ENCODE measurements at regions not wholly inside any gene's neighbourhood (a gene's known extent, or its start where the extent isn't known, plus 50 kb on each side); places are given as distances from the start of the nearest gene placed in this dataset.
"Not testable (repeated sequence)": the region's sequence is repeated elsewhere in the genome, so short reads cannot be mapped to it uniquely, and the experiment has no call there.

GRCh38 chr11:64428693-64429092 is 69.7 kb downstream of the RPS6KA4 start:
- ATAC-seq (no peak), DNase-seq (no peak)
- intact Hi-C loops (cut with DNase I): no loop called here

GRCh38 chr11:64429970-64430369 is 71.0 kb downstream of the RPS6KA4 start:
- no peak for DNase-seq

GRCh38 chr11:64430645-64431044 is 71.7 kb downstream of the RPS6KA4 start:
- ATAC-seq (no peak), DNase-seq (no peak)
- intact Hi-C loops (cut with DNase I): no loop called here

More at GRCh38 chr11:64429970-64430369, 71.0 kb downstream of the RPS6KA4 start:
- ATAC-seq: no peak
- intact Hi-C loops (cut with DNase I): no loop called here

GRCh38 chr11:64436000-64436399 is 77.0 kb downstream of the RPS6KA4 start:
- ATAC-seq: no peak
- intact Hi-C loops (cut with DNase I): no loop called here
- DNase-seq: no peak

GRCh38 chr11:64437426-64437825 is 78.5 kb downstream of the RPS6KA4 start:
- intact Hi-C loops (cut with DNase I): no loop called here
- ATAC-seq: no peak
- no peak for DNase-seq

GRCh38 chr11:64438986-64439771 is 80.2 kb downstream of the RPS6KA4 start:
- ATAC-seq (no peak), DNase-seq (no peak)

GRCh38 chr11:64439772-64440491 is 81.0 kb downstream of the RPS6KA4 start:
- DNase-seq; ATAC-seq; intact Hi-C loops (cut with DNase I): not testable (repeated sequence)

More at GRCh38 chr11:64438986-64439771, 80.2 kb downstream of the RPS6KA4 start:
- intact Hi-C loops (cut with DNase I): no loop called here

GRCh38 chr11:64441127-64441526 is 82.2 kb downstream of the RPS6KA4 start:
- DNase-seq (no peak), ATAC-seq (no peak)
- intact Hi-C loops (cut with DNase I): no loop called here

GRCh38 chr11:64443001-64443400 is 84.0 kb downstream of the RPS6KA4 start:
- intact Hi-C loops (cut with DNase I): no loop called here
- DNase-seq (no peak), ATAC-seq (no peak)

DNA sequence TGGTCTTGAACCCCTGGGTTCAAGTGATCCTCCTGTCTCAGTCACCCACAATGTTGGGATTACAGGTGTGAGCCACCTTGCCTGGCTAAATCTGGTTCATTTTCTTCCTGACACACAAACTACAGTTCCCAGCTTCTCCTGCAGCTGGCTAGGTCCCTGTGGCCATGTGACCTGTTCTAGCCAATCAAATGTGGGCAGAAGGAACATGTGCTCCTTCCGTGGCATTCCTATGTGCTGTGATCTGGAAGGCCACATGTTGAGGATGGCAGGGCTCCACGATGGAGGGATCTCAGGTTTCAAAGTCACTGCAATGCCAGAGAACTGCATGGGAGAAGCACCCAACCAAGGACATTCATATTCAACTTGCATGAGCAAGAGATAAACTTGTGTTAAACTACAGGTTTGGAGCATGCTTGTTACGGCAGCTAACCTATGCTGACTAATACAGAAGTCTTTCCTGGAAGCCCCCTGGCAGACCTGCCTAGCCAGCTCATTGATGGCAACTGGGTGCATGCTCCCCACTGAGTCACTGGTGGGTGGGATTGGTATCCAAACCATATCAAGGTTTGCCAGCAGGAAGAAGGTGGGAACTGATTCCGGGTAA is 86.0 kb downstream of the RPS6KA4 start:
- intact Hi-C loops (cut with DNase I): no loop called here
- ATAC-seq (no peak), DNase-seq (no peak)

- ATAC-seq (no peak), DNase-seq (no peak)
- intact Hi-C loops (cut with DNase I): no loop called here
Observed at GRCh38 chr11:64445651-64446050, 86.7 kb downstream of the RPS6KA4 start.

- intact Hi-C loops (cut with DNase I): loop anchor here in 1 of 2 donors (2.0 kb wide), 1 partner anchor 205 kb away; no protein-coding TSS in a partner anchor
- ATAC-seq (peak; percentile 54 to 73), DNase-seq (peak; percentile 36)
Observed at GRCh38 chr11:64447831-64448598, 89.1 kb downstream of the RPS6KA4 start.

DNA sequence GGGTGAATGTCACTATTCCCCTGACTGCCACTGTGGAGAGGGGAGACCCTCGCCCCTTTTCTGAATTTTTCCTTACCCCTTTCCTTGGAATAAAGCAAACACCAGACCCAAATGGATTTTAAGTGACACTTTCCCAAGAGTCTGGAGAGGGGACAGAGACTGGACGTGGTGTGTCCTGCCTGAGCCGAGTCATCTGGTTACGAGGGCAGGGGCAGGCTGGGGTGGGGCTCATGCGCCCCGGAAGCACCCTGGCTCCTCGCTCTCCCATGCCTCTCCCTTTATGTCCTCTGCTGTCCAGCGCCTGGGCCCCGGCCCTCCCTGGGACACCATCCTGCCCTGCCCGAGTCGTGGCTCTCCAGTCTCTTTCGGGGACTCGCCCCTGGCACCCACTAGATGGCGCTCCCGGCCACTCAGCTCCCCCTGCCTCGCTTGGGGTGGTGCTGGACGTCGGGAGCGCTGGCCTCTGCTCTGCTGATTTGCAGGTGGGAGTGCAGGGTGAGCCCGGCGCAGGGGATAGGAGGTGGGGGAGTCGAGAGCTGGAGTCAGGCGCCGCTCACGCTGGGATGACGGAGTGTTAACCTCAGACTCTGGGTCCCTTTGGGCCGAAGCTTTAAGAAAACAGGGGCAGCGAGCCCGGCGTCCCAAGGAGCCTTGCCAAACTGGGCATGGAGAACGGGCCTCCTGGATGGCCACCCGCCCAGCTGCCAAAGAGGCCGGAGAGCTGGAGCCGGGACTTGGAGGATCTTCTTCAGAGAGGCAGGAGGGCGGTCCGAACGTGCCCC is 89.8 kb downstream of the RPS6KA4 start:
- intact Hi-C loops (cut with DNase I): loop anchor here in 1 of 2 donors (2.0 kb wide), 1 partner anchor 204 kb away; no protein-coding TSS in a partner anchor
- peak; percentile 87 for DNase-seq
- peak; percentile 95 to 97 for ATAC-seq

DNA sequence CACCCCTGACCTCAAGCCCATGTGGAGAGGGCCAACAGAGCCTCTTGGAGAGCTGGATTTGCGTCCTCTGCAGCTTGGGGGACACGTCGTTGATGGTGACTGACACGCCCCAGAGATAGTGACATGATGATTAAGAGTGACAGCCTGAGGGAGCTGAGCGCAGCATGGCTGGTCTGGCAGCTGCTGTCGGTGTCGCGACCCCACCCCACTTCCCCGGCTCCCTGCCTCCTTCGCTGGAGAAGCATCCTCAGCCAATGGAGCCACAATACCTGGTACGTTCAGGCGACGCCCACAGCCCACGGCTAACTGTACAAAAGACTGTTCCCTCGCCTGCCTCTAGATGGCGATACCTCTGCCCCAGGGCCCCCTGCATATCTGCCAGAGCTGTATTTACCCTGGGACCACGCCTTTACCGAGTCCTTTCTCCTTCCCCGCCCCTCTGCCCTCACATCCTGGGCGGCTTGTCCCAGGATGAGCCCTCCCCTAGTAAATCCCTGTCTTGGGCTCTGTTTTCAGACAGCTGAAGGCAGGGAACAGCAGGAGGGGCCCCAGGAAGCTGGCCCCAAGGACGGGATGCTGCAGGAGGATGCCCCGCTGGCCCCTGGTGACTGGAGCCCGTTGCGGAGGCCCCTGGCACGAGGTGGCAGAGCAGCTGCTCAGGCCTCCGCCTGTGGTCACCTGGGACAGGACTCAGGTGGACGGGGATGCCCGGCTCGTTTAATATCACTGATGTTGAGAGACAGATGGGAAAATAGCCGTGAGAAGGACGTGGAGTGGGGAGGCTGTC is 90.6 kb downstream of the RPS6KA4 start:
- intact Hi-C loops (cut with DNase I): loop anchor here (2.0 to 10.0 kb wide), 2 partner anchors 203 to 205 kb away; no protein-coding TSS in a partner anchor
- peak; percentile 62 to 86 for ATAC-seq
- peak; percentile 64 for DNase-seq

GRCh38 chr11:64450168-64450560 is 91.2 kb downstream of the RPS6KA4 start:
- no peak for DNase-seq
- intact Hi-C loops (cut with DNase I): loop anchor here in 1 of 2 donors (10.0 kb wide), 1 partner anchor 205 kb away; no protein-coding TSS in a partner anchor
- ATAC-seq: no peak

DNA sequence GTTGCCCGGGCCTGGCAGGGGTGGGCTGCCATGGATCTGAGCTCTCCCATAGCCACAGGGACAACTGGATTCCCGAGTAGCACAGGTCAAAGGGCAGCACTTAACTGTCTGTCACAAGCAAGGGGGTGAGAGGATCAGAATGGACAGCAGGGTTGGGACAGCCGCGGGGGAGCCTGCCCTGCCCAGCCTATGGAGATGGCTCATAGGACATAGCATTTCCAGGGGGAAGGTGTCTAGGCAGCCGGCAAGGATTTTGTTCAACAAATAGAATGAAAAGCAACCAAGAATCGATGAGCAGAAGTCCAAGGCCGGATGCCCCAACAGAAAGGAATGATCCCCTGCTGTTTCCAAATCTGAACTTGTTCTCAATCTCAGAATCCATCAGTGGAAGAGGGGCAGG is 92.9 kb downstream of the RPS6KA4 start:
- ATAC-seq: no peak
- DNase-seq: no peak
- intact Hi-C loops (cut with DNase I): loop anchor here in 1 of 2 donors (10.0 kb wide), 1 partner anchor 203 kb away; no protein-coding TSS in a partner anchor

DNA sequence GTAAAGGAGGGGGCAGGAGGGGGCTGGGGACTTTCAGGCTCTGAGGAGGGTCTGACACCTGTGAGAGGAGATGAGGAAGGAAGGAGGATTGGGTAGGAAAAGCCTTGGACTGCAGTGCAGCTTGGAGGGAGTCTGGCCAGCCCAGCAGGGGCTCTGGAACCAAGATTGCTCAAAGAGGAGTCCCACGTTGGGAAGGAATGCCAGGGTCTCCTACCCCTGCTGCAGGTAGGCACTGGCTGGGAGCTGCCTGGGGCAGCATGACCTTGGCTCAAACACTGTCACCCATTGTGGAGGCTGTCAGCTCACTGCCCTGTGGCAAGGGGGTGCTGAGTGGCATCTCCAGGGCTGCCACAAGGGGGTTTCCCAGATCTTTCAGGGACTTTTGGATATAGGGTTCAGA is 94.5 kb downstream of the RPS6KA4 start:
- no peak for ATAC-seq
- no peak for DNase-seq
- intact Hi-C loops (cut with DNase I): loop anchor here in 1 of 2 donors (10.0 kb wide), 1 partner anchor 201 kb away; no protein-coding TSS in a partner anchor
